Thyroid gland (tissue), 4 donors: ENCODE measurements at regions not wholly inside any gene's neighbourhood (a gene's known extent, or its start where the extent isn't known, plus 50 kb on each side); places are given as distances from the start of the nearest gene placed in this dataset.

Source experiments
- DNase-seq, 2 donors: peaks; one replicate each; pipeline ENCODE4 v3.0.0-alpha.2; 2019
- H3K27ac ChIP-seq, 3 donors: fragments of 200-600 bp; sonication (generic); 1 replicate in 2 of 3; 2 replicates in 1 of 3; pipeline ENCODE4 v1.5.1; 2016 to 2019; ENCODE audit warnings: mild to moderate bottlenecking in 1 of 3, moderate library complexity in 1 of 3
- H3K27me3 ChIP-seq: fragments of 200-600 bp; sonication (generic); one replicate; pipeline ENCODE4 v1.5.1; 2019
- H3K36me3 ChIP-seq, 2 donors: fragments of 200-600 bp; sonication (generic); one replicate each; pipeline ENCODE4 v1.5.1; 2016 to 2019
- H3K4me1 ChIP-seq, 2 donors: fragments of 200-600 bp; sonication (generic); one replicate each; pipeline ENCODE4 v1.5.1; 2017 to 2019
- H3K4me3 ChIP-seq, 3 donors: fragments of 200-600 bp; sonication (generic); replicated peaks in 1 of 3; 1 replicate in 2 of 3; 2 replicates in 1 of 3; pipeline ENCODE4 v1.5.1; 2016; ENCODE audit warnings: mild to moderate bottlenecking in 1 of 3
- H3K9me3 ChIP-seq: fragments of 200-600 bp; sonication (generic); one replicate; pipeline ENCODE4 v1.5.1; 2017
- POLR2A ChIP-seq, 2 donors: fragments of 450-650 bp; IDR thresholded peaks; one replicate each; pipeline ENCODE4 v1.6.1; 2017; ENCODE audit warnings: antibody characterized with exemption in 2 of 2, mild to moderate bottlenecking in 2 of 2, moderate library complexity in 1 of 2
- WGBS, 2 donors: methylation state at CpG; one replicate each; pipeline ENCODE4 v1.1.5; 2017; 5-methylcytosine and 5-hydroxymethylcytosine counted together
- intact Hi-C: fragments of 100-400 bp; cut with DNase I; formaldehyde crosslinking; loops from one replicate; pipeline ENCODE4 v1.15.1; 2023
- TF ChIP-seq, protein P1 (sequence below), 6 experiments: fragments of 200-600 bp in 3 of 6; fragments of 450-650 bp in 3 of 6; sonication (generic) in 3 of 6; IDR thresholded peaks; one replicate each; pipeline ENCODE4 v1.5.1; 2016 to 2019; ENCODE audit warnings: antibody characterized with exemption in 6 of 6, mild to moderate bottlenecking in 2 of 6, inconsistent platforms in 1 of 6, moderate library complexity in 1 of 6

- H3K36me3 ChIP-seq: no peaks in the 10 kb centered on the region
- H3K9me3 ChIP-seq: no peaks in the 10 kb centered on the region
- TF ChIP-seq, protein P1, sequence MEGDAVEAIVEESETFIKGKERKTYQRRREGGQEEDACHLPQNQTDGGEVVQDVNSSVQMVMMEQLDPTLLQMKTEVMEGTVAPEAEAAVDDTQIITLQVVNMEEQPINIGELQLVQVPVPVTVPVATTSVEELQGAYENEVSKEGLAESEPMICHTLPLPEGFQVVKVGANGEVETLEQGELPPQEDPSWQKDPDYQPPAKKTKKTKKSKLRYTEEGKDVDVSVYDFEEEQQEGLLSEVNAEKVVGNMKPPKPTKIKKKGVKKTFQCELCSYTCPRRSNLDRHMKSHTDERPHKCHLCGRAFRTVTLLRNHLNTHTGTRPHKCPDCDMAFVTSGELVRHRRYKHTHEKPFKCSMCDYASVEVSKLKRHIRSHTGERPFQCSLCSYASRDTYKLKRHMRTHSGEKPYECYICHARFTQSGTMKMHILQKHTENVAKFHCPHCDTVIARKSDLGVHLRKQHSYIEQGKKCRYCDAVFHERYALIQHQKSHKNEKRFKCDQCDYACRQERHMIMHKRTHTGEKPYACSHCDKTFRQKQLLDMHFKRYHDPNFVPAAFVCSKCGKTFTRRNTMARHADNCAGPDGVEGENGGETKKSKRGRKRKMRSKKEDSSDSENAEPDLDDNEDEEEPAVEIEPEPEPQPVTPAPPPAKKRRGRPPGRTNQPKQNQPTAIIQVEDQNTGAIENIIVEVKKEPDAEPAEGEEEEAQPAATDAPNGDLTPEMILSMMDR (IDR thresholded peaks at IDR 0.05): no peak
- 75 to 81% methylated on average over 2 of the region's 2 CpGs for WGBS, 2 donors
- DNase-seq: no peak
- H3K4me1 ChIP-seq: no peaks in the 10 kb centered on the region
- intact Hi-C loops: no loop called here
- H3K27ac ChIP-seq: no peak overlapping the region
- H3K27me3 ChIP-seq: no peaks in the 10 kb centered on the region
- H3K4me3 ChIP-seq: no peak overlapping the region
These were observed 538.0 kb downstream of the LTN1 start for GRCh38 chr21:28454564-28455252.

DNA sequence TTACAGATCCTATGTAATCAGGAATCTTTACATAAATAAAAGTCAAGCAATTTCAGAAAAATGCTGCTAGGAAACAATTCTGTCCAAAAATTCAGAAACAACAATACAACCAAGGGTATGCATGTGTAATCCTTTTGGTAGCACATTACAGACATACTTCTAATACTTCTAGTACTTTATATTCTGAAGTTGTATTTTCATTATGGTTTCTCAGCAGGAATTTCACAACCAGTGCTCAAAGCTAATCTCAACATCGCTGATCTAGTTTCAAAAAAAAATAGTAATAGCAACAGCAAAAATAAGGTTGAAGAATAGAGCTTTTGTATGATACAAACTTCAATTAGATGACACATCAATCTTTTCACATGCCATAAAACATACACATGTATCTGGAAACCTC, 545.2 kb downstream of the LTN1 start:
- Histone ChIP-seq H3K4me3 (no peak overlapping the region), H3K4me1 (no peaks in the 10 kb centered on the region), H3K36me3 (no peaks in the 10 kb centered on the region), H3K27ac (no peak overlapping the region), H3K9me3 (no peaks in the 10 kb centered on the region), H3K27me3 (no peaks in the 10 kb centered on the region)
- DNase-seq: no peak
- TF ChIP-seq POLR2A (IDR thresholded peaks at IDR 0.05): no peak
- TF ChIP-seq, protein P1 (IDR thresholded peaks at IDR 0.05): no peak
- WGBS, 2 donors: 84 to 85% methylated on average over 1 of the region's 1 CpG
- intact Hi-C loops: no loop called here

GRCh38 chr21:28445141-28445830, 547.4 kb downstream of the LTN1 start:
- Histone ChIP-seq H3K27ac (no peak overlapping the region), H3K36me3 (no peaks in the 10 kb centered on the region), H3K4me3 (no peak overlapping the region), H3K9me3 (no peaks in the 10 kb centered on the region), H3K27me3 (no peaks in the 10 kb centered on the region), H3K4me1 (no peaks in the 10 kb centered on the region)
- 76 to 86% methylated on average over 3 of the region's 3 CpGs for WGBS, 2 donors
- intact Hi-C loops: no loop called here
- DNase-seq: no peak
- no peak for TF ChIP-seq POLR2A (IDR thresholded peaks at IDR 0.05)
- TF ChIP-seq, protein P1 (IDR thresholded peaks at IDR 0.05): no peak

- no peaks in the 10 kb centered on the region for H3K9me3 ChIP-seq
- no peaks in the 10 kb centered on the region for H3K27me3 ChIP-seq
- no peaks in the 10 kb centered on the region for H3K36me3 ChIP-seq
- intact Hi-C loops: no loop called here
- no peak overlapping the region for H3K27ac ChIP-seq
- no peaks in the 10 kb centered on the region for H3K4me1 ChIP-seq
- no peak for DNase-seq
- no peak for TF ChIP-seq POLR2A (IDR thresholded peaks at IDR 0.05)
- TF ChIP-seq, protein P1 (IDR thresholded peaks at IDR 0.05): no peak
- no peak overlapping the region for H3K4me3 ChIP-seq
These were observed 548.1 kb downstream of the LTN1 start for GRCh38 chr21:28444557-28444956.

GRCh38 chr21:28444111-28444510, 548.6 kb downstream of the LTN1 start:
- no peak for DNase-seq
- Histone ChIP-seq H3K4me3 (no peak overlapping the region), H3K27ac (no peak overlapping the region), H3K9me3 (no peaks in the 10 kb centered on the region), H3K36me3 (no peaks in the 10 kb centered on the region), H3K4me1 (no peaks in the 10 kb centered on the region), H3K27me3 (no peaks in the 10 kb centered on the region)
- TF ChIP-seq, protein P1 (IDR thresholded peaks at IDR 0.05): no peak
- TF ChIP-seq POLR2A (IDR thresholded peaks at IDR 0.05): no peak
- 81 to 90% methylated on average over 2 of the region's 2 CpGs for WGBS, 2 donors
- intact Hi-C loops: no loop called here
